Progenitor cell of endocrine pancreas (in vitro differentiated cells): ENCODE measurements at regions not wholly inside any gene's neighbourhood (a gene's known extent, or its start where the extent isn't known, plus 50 kb on each side); places are given as distances from the start of the nearest gene placed in this dataset.

Source experiments
- DNase-seq: peaks from one replicate; pipeline ENCODE4 v3.0.0; 2021; ENCODE audit warnings: low spot score; ENCODE audit not compliant: unreplicated experiment
- H3K27ac Mint-ChIP-seq: 2 replicates; pipeline ENCODE4 v1.8.0; 2021; ENCODE audit warnings: mild to moderate bottlenecking, moderate library complexity, mixed read lengths
- H3K27me3 Mint-ChIP-seq: 2 replicates; pipeline ENCODE4 v1.8.0; 2021; ENCODE audit warnings: mixed read lengths
- H3K36me3 Mint-ChIP-seq: 2 replicates; pipeline ENCODE4 v1.8.0; 2022; ENCODE audit warnings: mixed read lengths; ENCODE audit not compliant: insufficient read depth
- H3K4me1 Mint-ChIP-seq: 2 replicates; pipeline ENCODE4 v1.8.0; 2021; ENCODE audit warnings: low read depth, mixed read lengths
- H3K4me3 Mint-ChIP-seq: 2 replicates; pipeline ENCODE4 v1.8.0; 2021; ENCODE audit warnings: low read depth, mild to moderate bottlenecking, moderate library complexity, mixed read lengths
- H3K9me3 Mint-ChIP-seq: 2 replicates; pipeline ENCODE4 v1.8.0; 2021; ENCODE audit warnings: low read depth, mixed read lengths
- CTCF ChIP-seq: fragments of 200-600 bp; sonication (generic); IDR thresholded peaks from one replicate; pipeline ENCODE4 v1.5.0; 2021; ENCODE audit warnings: antibody characterized with exemption, mild to moderate bottlenecking; ENCODE audit not compliant: unreplicated experiment

- H3K36me3 Mint-ChIP-seq: no peaks in the 10 kb centered on the region
These were observed 142.9 kb upstream of the ADAMTS9 start for GRCh38 chr3:64830681-64831080.

GRCh38 chr3:64829331-64829730 lies 141.5 kb upstream of the ADAMTS9 start:
- H3K36me3 Mint-ChIP-seq: no peaks in the 10 kb centered on the region

More at GRCh38 chr3:64830681-64831080, 142.9 kb upstream of the ADAMTS9 start:
- no peak overlapping the region for H3K27ac Mint-ChIP-seq
- H3K4me3 Mint-ChIP-seq: no peak overlapping the region
- no peak for DNase-seq
- no peaks in the 10 kb centered on the region for H3K27me3 Mint-ChIP-seq
- TF ChIP-seq CTCF: no peak
- peaks cover 19% of the 10 kb centered on the region for H3K4me1 Mint-ChIP-seq
- H3K9me3 Mint-ChIP-seq: no peaks in the 10 kb centered on the region

GRCh38 chr3:64828276-64828675 lies 140.5 kb upstream of the ADAMTS9 start:
- Mint-ChIP-seq H3K27me3 (no peaks in the 10 kb centered on the region), H3K9me3 (no peaks in the 10 kb centered on the region), H3K4me1 (peaks cover 27% of the 10 kb centered on the region), H3K36me3 (no peaks in the 10 kb centered on the region), H3K4me3 (no peak overlapping the region), H3K27ac (no peak overlapping the region)
- DNase-seq: no peak
- no peak for TF ChIP-seq CTCF

More at GRCh38 chr3:64829331-64829730, 141.5 kb upstream of the ADAMTS9 start:
- Mint-ChIP-seq H3K9me3 (no peaks in the 10 kb centered on the region), H3K27me3 (no peaks in the 10 kb centered on the region), H3K4me3 (no peak overlapping the region), H3K4me1 (peaks cover 27% of the 10 kb centered on the region), H3K27ac (no peak overlapping the region)
- TF ChIP-seq CTCF: no peak
- DNase-seq: no peak

GRCh38 chr3:64827431-64827830 lies 139.6 kb upstream of the ADAMTS9 start:
- no peak for TF ChIP-seq CTCF
- Mint-ChIP-seq H3K27me3 (no peaks in the 10 kb centered on the region), H3K27ac (no peak overlapping the region), H3K9me3 (no peaks in the 10 kb centered on the region), H3K4me1 (peaks cover 31% of the 10 kb centered on the region), H3K4me3 (no peak overlapping the region), H3K36me3 (no peaks in the 10 kb centered on the region)
- no peak for DNase-seq

- TF ChIP-seq CTCF: no peak
- no peak overlapping the region for H3K4me3 Mint-ChIP-seq
- H3K27me3 Mint-ChIP-seq: no peaks in the 10 kb centered on the region
- H3K27ac Mint-ChIP-seq: no peak overlapping the region
- peaks cover 31% of the 10 kb centered on the region for H3K4me1 Mint-ChIP-seq
- DNase-seq: no peak
- H3K9me3 Mint-ChIP-seq: no peaks in the 10 kb centered on the region
- H3K36me3 Mint-ChIP-seq: no peaks in the 10 kb centered on the region
These were observed 139.2 kb upstream of the ADAMTS9 start for GRCh38 chr3:64827019-64827418.
